ENCODE measurements at regions not wholly inside any gene's neighbourhood (a gene's known extent, or its start where the extent isn't known, plus 50 kb on each side); places are given as distances from the start of the nearest gene placed in this dataset.

- no peaks in the 10 kb centered on the region for H3K9me2 ChIP-seq (replicated peaks; ENCODE audit: low read length)
- no peaks in the 10 kb centered on the region for H3F3A ChIP-seq (ENCODE audit: low read length, unreplicated experiment)
- ATAC-seq (no peak), DNase-seq (no peak)
- H3K27ac ChIP-seq (ENCODE audit: low read length) = no peak overlapping the region
- intact Hi-C loops (cut with micrococcal nuclease) = no loop called here
- no peaks in the 10 kb centered on the region for H4K20me1 ChIP-seq (ENCODE audit: low read length)
- no peak overlapping the region for H3K4me2 ChIP-seq (ENCODE audit: low read length)
- H3K27me3 ChIP-seq (ENCODE audit: low read length) = no peaks in the 10 kb centered on the region
- no peaks in the 10 kb centered on the region for H3K36me3 ChIP-seq (ENCODE audit: low read depth, low read length)
- CTCF ChIA-PET = no interaction called here
- no peaks in the 10 kb centered on the region for H3K9me3 ChIP-seq (ENCODE audit: low read length)
- BruUV-seq (replicated peaks) = no TSS peak
- H3K9ac ChIP-seq (ENCODE audit: low read length) = no peak overlapping the region
- TF ChIP-seq CTCF (conservative IDR thresholded peaks at IDR 0.05; ENCODE audit: low read depth, low read length) (no peak), EZH2phosphoT487 (IDR thresholded peaks at IDR 0.05; ENCODE audit: borderline replicate concordance, low read length) (no peak), EZH2 (IDR thresholded peaks at IDR 0.05; ENCODE audit: low read length, unreplicated experiment) (no peak)
- no peaks in the 10 kb centered on the region for H3K79me2 ChIP-seq (ENCODE audit: low read length)
- no peak overlapping the region for H2AFZ ChIP-seq (ENCODE audit: low read length)
- H3K4me3 ChIP-seq (ENCODE audit: low read length) = no peak overlapping the region
- POLR2A ChIA-PET (ENCODE audit: unreplicated experiment) = no interaction called here
- no peaks in the 10 kb centered on the region for H3K4me1 ChIP-seq (ENCODE audit: insufficient read depth, low read length)
Observed at GRCh38 chr13:77986713-77987112, 68.1 kb upstream of the EDNRB start.

- Histone ChIP-seq H3K4me2 (ENCODE audit: low read length) (no peak overlapping the region), H4K20me1 (ENCODE audit: low read length) (no peaks in the 10 kb centered on the region), H3K9me2 (replicated peaks; ENCODE audit: low read length) (no peaks in the 10 kb centered on the region), H3K9ac (ENCODE audit: low read length) (no peak overlapping the region), H3K4me1 (ENCODE audit: insufficient read depth, low read length) (peaks cover 2% of the 10 kb centered on the region; the same call in 1 of the 2 replicates), H3F3A (ENCODE audit: low read length, unreplicated experiment) (no peaks in the 10 kb centered on the region), H3K79me2 (ENCODE audit: low read length) (no peaks in the 10 kb centered on the region), H3K4me3 (ENCODE audit: low read length) (no peak overlapping the region), H3K36me3 (ENCODE audit: low read depth, low read length) (no peaks in the 10 kb centered on the region), H2AFZ (ENCODE audit: low read length) (no peak overlapping the region), H3K9me3 (ENCODE audit: low read length) (no peaks in the 10 kb centered on the region), H3K27me3 (ENCODE audit: low read length) (no peaks in the 10 kb centered on the region), H3K27ac (ENCODE audit: low read length) (no peak overlapping the region)
- no TSS peak for BruUV-seq (replicated peaks)
- intact Hi-C loops (cut with micrococcal nuclease) = no loop called here
- no peak for DNase-seq
- no peak for ATAC-seq
- POLR2A ChIA-PET (ENCODE audit: unreplicated experiment) = no interaction called here
- CTCF ChIA-PET = no interaction called here
- TF ChIP-seq CTCF (conservative IDR thresholded peaks at IDR 0.05; ENCODE audit: low read depth, low read length) = no peak
- TF ChIP-seq EZH2phosphoT487 (IDR thresholded peaks at IDR 0.05; ENCODE audit: borderline replicate concordance, low read length) = no peak
- TF ChIP-seq EZH2 (IDR thresholded peaks at IDR 0.05; ENCODE audit: low read length, unreplicated experiment) = no peak
Observed at GRCh38 chr13:77985866-77986636, 67.4 kb upstream of the EDNRB start.

DNA sequence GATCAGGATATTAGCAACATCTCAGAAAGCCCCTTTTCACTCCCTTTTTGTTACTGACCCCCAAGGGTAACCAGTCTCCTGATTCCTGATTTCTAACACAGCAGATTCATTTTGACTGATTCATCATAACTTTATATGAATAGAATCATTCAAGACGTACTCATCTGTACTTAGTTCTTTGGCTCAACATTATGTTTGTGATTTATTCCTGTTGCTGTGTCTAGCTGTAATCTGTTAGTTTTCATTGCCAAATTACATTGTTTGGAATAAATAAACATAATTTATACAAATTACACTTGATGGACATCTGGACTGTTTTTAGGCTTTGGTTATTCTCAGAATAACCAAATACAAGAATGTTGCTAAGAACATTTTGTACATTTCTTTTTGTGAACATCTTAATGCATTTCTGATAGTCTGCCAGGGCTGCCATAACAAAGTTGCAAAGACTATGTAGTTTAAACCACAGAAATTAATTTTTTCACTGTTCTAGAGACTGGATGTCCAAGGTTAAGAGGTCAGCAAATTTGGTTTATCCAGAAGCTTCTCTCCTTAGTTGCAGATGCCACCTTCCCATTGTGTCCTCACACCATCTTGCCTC, 62.8 kb upstream of the EDNRB start:
- no peaks in the 10 kb centered on the region for H3F3A ChIP-seq (ENCODE audit: low read length, unreplicated experiment)
- no peaks in the 10 kb centered on the region for H3K79me2 ChIP-seq (ENCODE audit: low read length)
- ATAC-seq (no peak), DNase-seq (no peak)
- no peaks in the 10 kb centered on the region for H4K20me1 ChIP-seq (ENCODE audit: low read length)
- TF ChIP-seq EZH2phosphoT487 (IDR thresholded peaks at IDR 0.05; ENCODE audit: borderline replicate concordance, low read length) = no peak
- TF ChIP-seq EZH2 (IDR thresholded peaks at IDR 0.05; ENCODE audit: low read length, unreplicated experiment) = no peak
- no peak for TF ChIP-seq CTCF (conservative IDR thresholded peaks at IDR 0.05; ENCODE audit: low read depth, low read length)
- peak overlapping the region; percentile 56 for H2AFZ ChIP-seq (ENCODE audit: low read length)
- H3K36me3 ChIP-seq (ENCODE audit: low read depth, low read length) = no peaks in the 10 kb centered on the region
- intact Hi-C loops (cut with micrococcal nuclease) = no loop called here
- no peaks in the 10 kb centered on the region for H3K9me3 ChIP-seq (ENCODE audit: low read length)
- CTCF ChIA-PET = no interaction called here
- POLR2A ChIA-PET (ENCODE audit: unreplicated experiment) = no interaction called here
- no peak overlapping the region for H3K4me3 ChIP-seq (ENCODE audit: low read length)
- 0 out of 2 replicates have a peak overlapping the region, but pooled peaks have one; percentile 21 for H3K9ac ChIP-seq (ENCODE audit: low read length)
- no peaks in the 10 kb centered on the region for H3K27me3 ChIP-seq (ENCODE audit: low read length)
- BruUV-seq (replicated peaks) = no TSS peak
- H3K27ac ChIP-seq (ENCODE audit: low read length) = peak overlapping the region; percentile 14; the same call in 1 of the 2 replicates
- peaks cover 6% of the 10 kb centered on the region; the same call in 1 of the 2 replicates for H3K4me1 ChIP-seq (ENCODE audit: insufficient read depth, low read length)
- no peak overlapping the region for H3K4me2 ChIP-seq (ENCODE audit: low read length)
- H3K9me2 ChIP-seq (replicated peaks; ENCODE audit: low read length) = no peaks in the 10 kb centered on the region
